GM19351 (cell line): ENCODE measurements at regions not wholly inside any gene's neighbourhood (a gene's known extent, or its start where the extent isn't known, plus 50 kb on each side); places are given as distances from the start of the nearest gene placed in this dataset.

Source experiments
- ATAC-seq: cut with Tn5 transposase; IDR thresholded peaks from one replicate; pipeline ENCODE4 v1.9.1; 2021; ENCODE audit warnings: mild to moderate bottlenecking, moderate library complexity; ENCODE audit not compliant: unreplicated experiment

GRCh38 chr18:37741032-37741623 is 175.5 kb upstream of the CELF4 start:
- ATAC-seq: no peak

GRCh38 chr18:37734406-37734805 is 168.8 kb upstream of the CELF4 start:
- no peak for ATAC-seq

- no peak for ATAC-seq
These were observed 164.1 kb upstream of the CELF4 start for GRCh38 chr18:37729716-37730115.

GRCh38 chr18:37724206-37724605 is 158.6 kb upstream of the CELF4 start:
- ATAC-seq: no peak

GRCh38 chr18:37721544-37722522 is 156.2 kb upstream of the CELF4 start:
- no peak for ATAC-seq

GRCh38 chr18:37720663-37721062 is 155.1 kb upstream of the CELF4 start:
- ATAC-seq: no peak

GRCh38 chr18:37717656-37718055 is 152.1 kb upstream of the CELF4 start:
- no peak for ATAC-seq

GRCh38 chr18:37717098-37717497 is 151.5 kb upstream of the CELF4 start:
- no peak for ATAC-seq

- no peak for ATAC-seq
These were observed 150.6 kb upstream of the CELF4 start for GRCh38 chr18:37716106-37716735.

- ATAC-seq: no peak
These were observed 149.1 kb upstream of the CELF4 start for GRCh38 chr18:37714691-37715090.

- no peak for ATAC-seq
These were observed 147.2 kb upstream of the CELF4 start for GRCh38 chr18:37712776-37713175.

GRCh38 chr18:37711766-37712505 is 146.3 kb upstream of the CELF4 start:
- no peak for ATAC-seq

- no peak for ATAC-seq
These were observed 145.1 kb upstream of the CELF4 start for GRCh38 chr18:37710726-37711125.

GRCh38 chr18:37709740-37710139 is 144.1 kb upstream of the CELF4 start:
- ATAC-seq: no peak

GRCh38 chr18:37705016-37705415 is 139.4 kb upstream of the CELF4 start:
- no peak for ATAC-seq

- ATAC-seq: no peak
These were observed 137.2 kb upstream of the CELF4 start for GRCh38 chr18:37702841-37703240.

- ATAC-seq: no peak
These were observed 136.4 kb upstream of the CELF4 start for GRCh38 chr18:37701967-37702366.

GRCh38 chr18:37698508-37699040 is 133.0 kb upstream of the CELF4 start:
- no peak for ATAC-seq

GRCh38 chr18:37694516-37694915 is 128.9 kb upstream of the CELF4 start:
- no peak for ATAC-seq

- ATAC-seq: no peak
These were observed 125.6 kb upstream of the CELF4 start for GRCh38 chr18:37691162-37691561.

GRCh38 chr18:37689841-37690240 is 124.2 kb upstream of the CELF4 start:
- ATAC-seq: no peak
